NT2/D1 (cell line): ENCODE measurements at regions not wholly inside any gene's neighbourhood (a gene's known extent, or its start where the extent isn't known, plus 50 kb on each side); places are given as distances from the start of the nearest gene placed in this dataset.

Source experiments
- DNase-seq: peaks from one replicate; pipeline ENCODE4 v3.0.0-alpha.2; 2011; ENCODE audit warnings: low read depth, low spot score
- H3K27me3 ChIP-seq: 2 replicates; pipeline ENCODE4 v1.6.0; 2011; ENCODE audit warnings: mild to moderate bottlenecking; ENCODE audit not compliant: insufficient read length, insufficient read depth
- H3K36me3 ChIP-seq: 2 replicates; pipeline ENCODE4 v1.6.1; 2011; ENCODE audit warnings: mild to moderate bottlenecking, low read length, mixed read lengths; ENCODE audit not compliant: insufficient read depth, insufficient read length
- H3K4me1 ChIP-seq: 2 replicates; pipeline ENCODE4 v1.5.1; 2011; ENCODE audit not compliant: insufficient read depth, insufficient read length
- H3K4me3 ChIP-seq: 2 replicates; pipeline ENCODE4 v1.5.1; 2011; ENCODE audit warnings: low read depth; ENCODE audit not compliant: insufficient read length
- H3K9ac ChIP-seq: 2 replicates; pipeline ENCODE4 v1.6.0; 2011; ENCODE audit warnings: low read depth; ENCODE audit not compliant: insufficient read length
- H3K9me3 ChIP-seq: 2 replicates; pipeline ENCODE4 v1.5.1; 2011; ENCODE audit warnings: mild to moderate bottlenecking, low read length; ENCODE audit not compliant: insufficient read depth
- SUZ12 ChIP-seq: IDR thresholded peaks from 2 replicates; pipeline ENCODE4 v1.6.1; 2011; ENCODE audit not compliant: insufficient read length, insufficient read depth; ENCODE audit errors: extremely low read depth
- YY1 ChIP-seq: IDR thresholded peaks from 2 replicates; pipeline ENCODE4 v1.6.1; 2011; ENCODE audit not compliant: insufficient read length, insufficient read depth
- ZNF274 ChIP-seq: IDR thresholded peaks from 2 replicates; pipeline ENCODE4 v1.6.1; 2011; ENCODE audit warnings: mild to moderate bottlenecking, low read depth, low read length

- Histone ChIP-seq H3K4me1 (no peaks in the 10 kb centered on the region), H3K27me3 (no peaks in the 10 kb centered on the region), H3K9me3 (no peaks in the 10 kb centered on the region), H3K36me3 (no peaks in the 10 kb centered on the region), H3K9ac (no peak overlapping the region), H3K4me3 (no peak overlapping the region)
- TF ChIP-seq YY1 (no peak), SUZ12 (no peak), ZNF274 (no peak)
- no peak for DNase-seq
Observed at GRCh38 chr13:34708566-34709313, 233.3 kb upstream of the NBEA start.

- no peaks in the 10 kb centered on the region for H3K36me3 ChIP-seq
- H3K27me3 ChIP-seq: no peaks in the 10 kb centered on the region
- H3K9ac ChIP-seq: no peak overlapping the region
- TF ChIP-seq ZNF274 (no peak), YY1 (no peak), SUZ12 (no peak)
- no peaks in the 10 kb centered on the region for H3K4me1 ChIP-seq
- H3K4me3 ChIP-seq: no peak overlapping the region
- H3K9me3 ChIP-seq: no peaks in the 10 kb centered on the region
- DNase-seq: no peak
Observed at GRCh38 chr13:34719060-34719875, 222.8 kb upstream of the NBEA start.

GRCh38 chr13:34720618-34721017 is 221.5 kb upstream of the NBEA start:
- H3K36me3 ChIP-seq: no peaks in the 10 kb centered on the region
- H3K9me3 ChIP-seq: no peaks in the 10 kb centered on the region
- H3K4me1 ChIP-seq: no peaks in the 10 kb centered on the region
- no peaks in the 10 kb centered on the region for H3K27me3 ChIP-seq
- no peak overlapping the region for H3K9ac ChIP-seq
- no peak overlapping the region for H3K4me3 ChIP-seq
- no peak for DNase-seq
- TF ChIP-seq ZNF274 (no peak), YY1 (no peak), SUZ12 (no peak)

- Histone ChIP-seq H3K9me3 (no peaks in the 10 kb centered on the region), H3K4me1 (no peaks in the 10 kb centered on the region), H3K27me3 (no peaks in the 10 kb centered on the region), H3K36me3 (no peaks in the 10 kb centered on the region), H3K4me3 (no peak overlapping the region), H3K9ac (no peak overlapping the region)
- no peak for DNase-seq
- TF ChIP-seq YY1 (no peak), SUZ12 (no peak), ZNF274 (no peak)
Observed at GRCh38 chr13:34721631-34722595, 220.2 kb upstream of the NBEA start.

GRCh38 chr13:34722922-34723321 is 219.1 kb upstream of the NBEA start:
- no peaks in the 10 kb centered on the region for H3K27me3 ChIP-seq
- TF ChIP-seq SUZ12: no peak
- TF ChIP-seq YY1: no peak
- no peak for TF ChIP-seq ZNF274
- H3K4me1 ChIP-seq: no peaks in the 10 kb centered on the region
- no peak overlapping the region for H3K4me3 ChIP-seq
- no peaks in the 10 kb centered on the region for H3K9me3 ChIP-seq
- no peak overlapping the region for H3K9ac ChIP-seq
- no peak for DNase-seq
- no peaks in the 10 kb centered on the region for H3K36me3 ChIP-seq

- H3K4me3 ChIP-seq: no peak overlapping the region
- DNase-seq: no peak
- no peaks in the 10 kb centered on the region for H3K9me3 ChIP-seq
- H3K4me1 ChIP-seq: no peaks in the 10 kb centered on the region
- no peaks in the 10 kb centered on the region for H3K36me3 ChIP-seq
- no peak for TF ChIP-seq SUZ12
- no peak for TF ChIP-seq YY1
- no peak for TF ChIP-seq ZNF274
- no peak overlapping the region for H3K9ac ChIP-seq
- H3K27me3 ChIP-seq: no peaks in the 10 kb centered on the region
Observed at GRCh38 chr13:34730961-34731360, 211.1 kb upstream of the NBEA start.

- no peaks in the 10 kb centered on the region for H3K9me3 ChIP-seq
- TF ChIP-seq ZNF274: no peak
- TF ChIP-seq SUZ12: no peak
- TF ChIP-seq YY1: no peak
- no peak overlapping the region for H3K9ac ChIP-seq
- no peaks in the 10 kb centered on the region for H3K27me3 ChIP-seq
- DNase-seq: no peak
- no peaks in the 10 kb centered on the region for H3K36me3 ChIP-seq
- H3K4me3 ChIP-seq: no peak overlapping the region
- no peaks in the 10 kb centered on the region for H3K4me1 ChIP-seq
Observed at GRCh38 chr13:34731486-34731885, 210.6 kb upstream of the NBEA start.
